ENCODE measurements at regions not wholly inside any gene's neighbourhood (a gene's known extent, or its start where the extent isn't known, plus 50 kb on each side); places are given as distances from the start of the nearest gene placed in this dataset.

DNA sequence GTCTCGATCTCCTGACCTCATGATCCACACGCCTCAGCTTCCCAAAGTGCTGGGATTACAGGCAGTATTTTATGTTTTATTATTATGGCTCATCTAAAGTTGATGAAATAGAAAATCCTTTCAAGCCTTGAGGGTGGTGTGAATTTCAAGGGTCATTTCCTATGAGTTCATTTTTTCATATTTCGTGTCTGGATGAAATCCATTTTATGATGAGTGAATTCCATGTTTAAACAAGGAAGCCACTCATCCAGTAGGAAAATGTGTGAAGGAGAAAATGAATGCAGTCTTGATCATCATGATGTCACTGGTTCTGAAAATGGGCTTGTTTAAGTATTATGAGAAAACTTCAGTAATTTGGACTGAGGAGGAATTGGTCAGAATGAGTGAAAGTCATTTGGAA, 74.6 kb upstream of the ZSWIM6 start:
- TF ChIP-seq EZH2 (IDR thresholded peaks at IDR 0.05; ENCODE audit: low read depth) = no peak
- TF ChIP-seq, protein P1, sequence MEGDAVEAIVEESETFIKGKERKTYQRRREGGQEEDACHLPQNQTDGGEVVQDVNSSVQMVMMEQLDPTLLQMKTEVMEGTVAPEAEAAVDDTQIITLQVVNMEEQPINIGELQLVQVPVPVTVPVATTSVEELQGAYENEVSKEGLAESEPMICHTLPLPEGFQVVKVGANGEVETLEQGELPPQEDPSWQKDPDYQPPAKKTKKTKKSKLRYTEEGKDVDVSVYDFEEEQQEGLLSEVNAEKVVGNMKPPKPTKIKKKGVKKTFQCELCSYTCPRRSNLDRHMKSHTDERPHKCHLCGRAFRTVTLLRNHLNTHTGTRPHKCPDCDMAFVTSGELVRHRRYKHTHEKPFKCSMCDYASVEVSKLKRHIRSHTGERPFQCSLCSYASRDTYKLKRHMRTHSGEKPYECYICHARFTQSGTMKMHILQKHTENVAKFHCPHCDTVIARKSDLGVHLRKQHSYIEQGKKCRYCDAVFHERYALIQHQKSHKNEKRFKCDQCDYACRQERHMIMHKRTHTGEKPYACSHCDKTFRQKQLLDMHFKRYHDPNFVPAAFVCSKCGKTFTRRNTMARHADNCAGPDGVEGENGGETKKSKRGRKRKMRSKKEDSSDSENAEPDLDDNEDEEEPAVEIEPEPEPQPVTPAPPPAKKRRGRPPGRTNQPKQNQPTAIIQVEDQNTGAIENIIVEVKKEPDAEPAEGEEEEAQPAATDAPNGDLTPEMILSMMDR (conservative IDR thresholded peaks at IDR 0.05) = no peak
